Fibroblast of upper back skin (primary cell): ENCODE measurements at regions not wholly inside any gene's neighbourhood (a gene's known extent, or its start where the extent isn't known, plus 50 kb on each side); places are given as distances from the start of the nearest gene placed in this dataset.
"Not testable (repeated sequence)": the region's sequence is repeated elsewhere in the genome, so short reads cannot be mapped to it uniquely, and the experiment has no call there.

Experiments used
- DNase-seq: peaks from one replicate; pipeline ENCODE4 v3.0.0-alpha.2; 2013

DNA sequence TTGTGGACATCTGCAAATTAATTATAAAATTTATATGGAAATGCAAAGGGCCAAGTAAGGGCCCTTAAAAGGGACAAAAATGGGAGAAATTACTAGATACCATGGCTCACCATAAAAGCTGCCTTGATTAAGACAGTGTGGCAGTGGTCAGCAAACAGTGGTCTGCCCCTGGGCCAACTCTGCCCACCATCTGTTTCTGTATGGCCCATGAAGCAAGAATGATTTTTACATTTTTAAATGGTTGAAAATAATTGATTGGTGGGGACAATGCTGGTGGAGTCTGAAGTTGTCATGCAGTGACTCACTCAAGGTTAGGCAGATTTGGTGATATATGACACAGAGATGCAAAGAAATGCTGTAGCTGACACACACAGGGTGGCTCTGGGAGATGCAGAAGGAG is 295.6 kb downstream of the RTP5 start:
- not testable (repeated sequence) for DNase-seq

GRCh38 chr2:242171290-242171689 is 301.8 kb downstream of the RTP5 start:
- DNase-seq = not testable (repeated sequence)
